BJ (cell line): ENCODE measurements at regions not wholly inside any gene's neighbourhood (a gene's known extent, or its start where the extent isn't known, plus 50 kb on each side); places are given as distances from the start of the nearest gene placed in this dataset.
A peak's percentile ranks its signal among the peaks of the same experiment; 100 is the strongest.

Experiments
- CTCF ChIA-PET: fragments of 350-600 bp; formaldehyde crosslinking; extraction: SDS; loops from one replicate; lab custom pipeline; 2021; ENCODE audit warnings: antibody characterized with exemption, inconsistent platforms; lab: Yijun Ruan, JAX
- POLR2A ChIA-PET: fragments of 300-600 bp; sonication (Branson Sonifier 250); formaldehyde crosslinking; extraction: SDS; loops from one replicate; lab custom pipeline; 2021; ENCODE audit warnings: antibody characterized with exemption; lab: Charles Lee
- DNase-seq: peaks from one replicate; pipeline ENCODE4 v3.0.0-alpha.2; 2011; ENCODE audit warnings: low read depth
- H3K27me3 ChIP-seq: 2 replicates; pipeline ENCODE4 v1.6.0; 2011; ENCODE audit warnings: low read length; ENCODE audit not compliant: control insufficient read depth, insufficient read depth
- H3K36me3 ChIP-seq: 2 replicates; pipeline ENCODE4 v1.5.1; 2011; ENCODE audit warnings: low read length; ENCODE audit not compliant: control insufficient read depth, insufficient read depth
- H3K4me3 ChIP-seq: 2 replicates; pipeline ENCODE4 v1.5.1; 2011; ENCODE audit warnings: low read depth, mild to moderate bottlenecking, control low read depth, low read length
- TF ChIP-seq, protein P1 (sequence below): IDR thresholded peaks from 2 replicates; pipeline ENCODE4 v1.5.1; 2011; ENCODE audit warnings: low read depth, mild to moderate bottlenecking, control low read depth, inconsistent platforms, low read length, moderate library complexity; ENCODE audit not compliant: insufficient read depth

GRCh38 chr2:234137400-234138014, 87.0 kb downstream of the SPP2 start:
- H3K4me3 ChIP-seq = no peak overlapping the region
- TF ChIP-seq, protein P1, sequence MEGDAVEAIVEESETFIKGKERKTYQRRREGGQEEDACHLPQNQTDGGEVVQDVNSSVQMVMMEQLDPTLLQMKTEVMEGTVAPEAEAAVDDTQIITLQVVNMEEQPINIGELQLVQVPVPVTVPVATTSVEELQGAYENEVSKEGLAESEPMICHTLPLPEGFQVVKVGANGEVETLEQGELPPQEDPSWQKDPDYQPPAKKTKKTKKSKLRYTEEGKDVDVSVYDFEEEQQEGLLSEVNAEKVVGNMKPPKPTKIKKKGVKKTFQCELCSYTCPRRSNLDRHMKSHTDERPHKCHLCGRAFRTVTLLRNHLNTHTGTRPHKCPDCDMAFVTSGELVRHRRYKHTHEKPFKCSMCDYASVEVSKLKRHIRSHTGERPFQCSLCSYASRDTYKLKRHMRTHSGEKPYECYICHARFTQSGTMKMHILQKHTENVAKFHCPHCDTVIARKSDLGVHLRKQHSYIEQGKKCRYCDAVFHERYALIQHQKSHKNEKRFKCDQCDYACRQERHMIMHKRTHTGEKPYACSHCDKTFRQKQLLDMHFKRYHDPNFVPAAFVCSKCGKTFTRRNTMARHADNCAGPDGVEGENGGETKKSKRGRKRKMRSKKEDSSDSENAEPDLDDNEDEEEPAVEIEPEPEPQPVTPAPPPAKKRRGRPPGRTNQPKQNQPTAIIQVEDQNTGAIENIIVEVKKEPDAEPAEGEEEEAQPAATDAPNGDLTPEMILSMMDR = no peak
- ChIA-PET CTCF (interaction anchor here (0.6 to 2.1 kb wide), 5 partner anchors 11 to 953 kb away, joined by 3 to 7 read pairs (median 5); no protein-coding TSS in a partner anchor), POLR2A (no interaction called here)
- no peak for DNase-seq
- no peaks in the 10 kb centered on the region for H3K36me3 ChIP-seq
- no peaks in the 10 kb centered on the region for H3K27me3 ChIP-seq

- TF ChIP-seq, protein P1 = no peak
- DNase-seq = no peak
- no peak overlapping the region for H3K4me3 ChIP-seq
- H3K27me3 ChIP-seq = no peaks in the 10 kb centered on the region
- ChIA-PET CTCF (interaction anchor here (0.9 to 2.1 kb wide), 6 partner anchors 9 to 981 kb away, joined by 3 to 37 read pairs (median 16); partner anchors contain the start of gene ARL4C), POLR2A (no interaction called here)
- H3K36me3 ChIP-seq = no peaks in the 10 kb centered on the region
Measured at GRCh38 chr2:234136461-234136860, 86.0 kb downstream of the SPP2 start.

- POLR2A ChIA-PET = no interaction called here
- no peaks in the 10 kb centered on the region for H3K27me3 ChIP-seq
- no peak overlapping the region for H3K4me3 ChIP-seq
- TF ChIP-seq, protein P1 = peak; percentile 83
- H3K36me3 ChIP-seq = no peaks in the 10 kb centered on the region
- CTCF ChIA-PET = interaction anchor here (0.6 to 2.1 kb wide), 29 partner anchors 8 to 985 kb away, joined by 3 to 37 read pairs (median 4); partner anchors contain the start of gene ARL4C
- DNase-seq = no peak
Measured at GRCh38 chr2:234135750-234136221, 85.3 kb downstream of the SPP2 start.

- POLR2A ChIA-PET = no interaction called here
- 0 out of 2 replicates have a peak, but pooled peaks cover 1% of the 10 kb centered on the region for H3K27me3 ChIP-seq
- no peak for DNase-seq
- CTCF ChIA-PET = interaction anchor here (1.1 to 2.6 kb wide), 6 partner anchors 11 to 411 kb away, joined by 3 to 19 read pairs (median 6); no protein-coding TSS in a partner anchor
- TF ChIP-seq, protein P1 = no peak
- no peak overlapping the region for H3K4me3 ChIP-seq
- H3K36me3 ChIP-seq = no peaks in the 10 kb centered on the region
Measured at GRCh38 chr2:234134496-234134895, 84.0 kb downstream of the SPP2 start.

DNA sequence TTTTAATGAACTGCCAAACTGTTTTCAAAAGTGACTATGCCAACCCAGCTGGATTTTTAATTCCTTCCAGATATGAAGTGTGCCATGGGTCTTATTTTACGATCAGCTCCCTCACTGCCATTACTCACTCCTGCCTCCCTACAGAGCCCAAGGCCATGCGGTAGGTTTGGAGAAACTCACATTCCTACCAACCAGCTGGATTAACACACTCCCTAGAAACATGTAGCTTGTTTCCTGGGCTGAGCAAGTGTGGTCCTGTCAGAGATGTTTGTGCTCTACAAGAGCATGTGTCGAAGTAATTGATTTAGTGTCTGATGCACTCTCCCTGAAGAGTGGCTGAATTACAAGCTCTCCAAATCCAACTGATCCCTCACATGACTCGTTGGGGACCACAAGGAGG, 82.5 kb downstream of the SPP2 start:
- H3K27me3 ChIP-seq = 0 out of 2 replicates have a peak, but pooled peaks cover 1% of the 10 kb centered on the region
- DNase-seq = no peak
- TF ChIP-seq, protein P1 = no peak
- H3K4me3 ChIP-seq = no peak overlapping the region
- H3K36me3 ChIP-seq = no peaks in the 10 kb centered on the region
- ChIA-PET CTCF (interaction anchor here (0.8 to 2.6 kb wide), 7 partner anchors 10 to 368 kb away, joined by 3 to 15 read pairs (median 4); no protein-coding TSS in a partner anchor), POLR2A (no interaction called here)
